ENCODE measurements at regions not wholly inside any gene's neighbourhood (a gene's known extent, or its start where the extent isn't known, plus 50 kb on each side); places are given as distances from the start of the nearest gene placed in this dataset.

GRCh38 chr18:6616981-6617380 lies 112.5 kb upstream of the ARHGAP28 start:
- TF ChIP-seq EZH2phosphoT487 (conservative IDR thresholded peaks at IDR 0.05; ENCODE audit: low read length) (no peak), CTCF (IDR thresholded peaks at IDR 0.05; ENCODE audit: insufficient read depth, low read length, poor library complexity, severe bottlenecking) (no peak)

All from SU-DHL-6 (cell line).